ENCODE measurements at regions not wholly inside any gene's neighbourhood (a gene's known extent, or its start where the extent isn't known, plus 50 kb on each side); places are given as distances from the start of the nearest gene placed in this dataset.

DNA sequence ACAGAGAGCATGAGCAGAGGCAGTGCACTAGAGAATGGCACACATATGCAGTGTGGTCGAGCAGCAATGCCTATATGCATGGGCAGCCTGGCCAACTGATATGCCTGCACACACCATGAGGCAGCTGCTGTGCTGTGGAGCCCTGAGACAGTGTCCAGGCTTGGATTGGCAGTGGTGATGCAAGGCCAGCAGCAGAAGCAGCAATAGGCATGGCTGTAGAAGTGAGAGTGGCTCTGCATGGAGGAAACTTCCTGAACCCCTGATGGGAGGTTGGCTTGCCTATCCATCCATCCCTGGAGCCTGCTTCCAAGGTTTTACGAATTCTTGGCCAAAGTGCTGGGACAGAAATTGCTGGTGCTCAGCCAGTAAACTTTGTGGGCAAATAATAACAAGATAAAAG, 89.7 kb downstream of the DIRAS3 start:
- no peak overlapping the region for H3K27ac ChIP-seq
- TF ChIP-seq, protein P1, sequence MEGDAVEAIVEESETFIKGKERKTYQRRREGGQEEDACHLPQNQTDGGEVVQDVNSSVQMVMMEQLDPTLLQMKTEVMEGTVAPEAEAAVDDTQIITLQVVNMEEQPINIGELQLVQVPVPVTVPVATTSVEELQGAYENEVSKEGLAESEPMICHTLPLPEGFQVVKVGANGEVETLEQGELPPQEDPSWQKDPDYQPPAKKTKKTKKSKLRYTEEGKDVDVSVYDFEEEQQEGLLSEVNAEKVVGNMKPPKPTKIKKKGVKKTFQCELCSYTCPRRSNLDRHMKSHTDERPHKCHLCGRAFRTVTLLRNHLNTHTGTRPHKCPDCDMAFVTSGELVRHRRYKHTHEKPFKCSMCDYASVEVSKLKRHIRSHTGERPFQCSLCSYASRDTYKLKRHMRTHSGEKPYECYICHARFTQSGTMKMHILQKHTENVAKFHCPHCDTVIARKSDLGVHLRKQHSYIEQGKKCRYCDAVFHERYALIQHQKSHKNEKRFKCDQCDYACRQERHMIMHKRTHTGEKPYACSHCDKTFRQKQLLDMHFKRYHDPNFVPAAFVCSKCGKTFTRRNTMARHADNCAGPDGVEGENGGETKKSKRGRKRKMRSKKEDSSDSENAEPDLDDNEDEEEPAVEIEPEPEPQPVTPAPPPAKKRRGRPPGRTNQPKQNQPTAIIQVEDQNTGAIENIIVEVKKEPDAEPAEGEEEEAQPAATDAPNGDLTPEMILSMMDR (conservative IDR thresholded peaks at IDR 0.05), result no peak
- TF ChIP-seq ZFX (IDR thresholded peaks at IDR 0.05), result no peak

DNA sequence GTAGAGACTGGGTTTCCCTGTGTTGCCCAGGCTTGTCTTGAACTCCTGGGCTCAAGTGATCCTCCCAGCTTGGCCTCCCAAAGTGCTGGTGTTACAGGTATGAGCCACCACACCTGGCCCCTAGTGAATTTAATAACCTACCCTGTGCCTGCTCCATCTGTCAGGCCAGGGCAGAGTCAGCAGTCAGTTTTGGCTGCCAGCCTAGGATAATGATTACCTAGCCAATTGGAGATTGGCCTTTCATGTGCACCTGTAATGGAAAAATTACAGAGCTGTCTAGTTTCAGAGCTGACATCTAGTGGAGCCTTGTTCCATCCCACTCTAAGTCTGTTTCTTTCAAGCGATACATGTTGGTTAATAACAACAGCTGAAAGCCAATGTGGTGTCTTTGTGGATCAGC, 92.0 kb downstream of the DIRAS3 start:
- TF ChIP-seq, protein P1 (conservative IDR thresholded peaks at IDR 0.05), result no peak
- no peak for TF ChIP-seq ZFX (IDR thresholded peaks at IDR 0.05)
- H3K27ac ChIP-seq, result no peak overlapping the region

DNA sequence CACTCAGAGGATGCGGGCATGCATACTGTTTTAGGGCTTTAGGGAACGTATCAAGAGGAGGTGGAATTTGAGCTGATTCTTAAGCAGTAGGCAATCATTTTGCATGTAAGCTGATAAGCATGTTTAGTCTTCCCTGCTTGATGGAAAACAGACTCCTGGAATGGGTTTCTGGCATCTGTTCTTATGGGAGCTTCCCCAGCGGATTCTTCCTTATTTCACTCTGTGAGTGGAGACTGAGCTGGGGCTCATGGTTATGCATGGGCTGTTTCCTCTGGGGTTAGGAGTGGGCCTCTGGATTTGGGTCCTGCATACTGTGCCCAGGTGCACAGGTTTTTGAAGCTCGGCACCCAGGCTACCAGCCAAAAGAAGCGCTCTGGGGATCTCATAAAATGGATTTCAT, 93.4 kb downstream of the DIRAS3 start:
- TF ChIP-seq ZFX (IDR thresholded peaks at IDR 0.05), result no peak
- TF ChIP-seq, protein P1 (conservative IDR thresholded peaks at IDR 0.05), result no peak

DNA sequence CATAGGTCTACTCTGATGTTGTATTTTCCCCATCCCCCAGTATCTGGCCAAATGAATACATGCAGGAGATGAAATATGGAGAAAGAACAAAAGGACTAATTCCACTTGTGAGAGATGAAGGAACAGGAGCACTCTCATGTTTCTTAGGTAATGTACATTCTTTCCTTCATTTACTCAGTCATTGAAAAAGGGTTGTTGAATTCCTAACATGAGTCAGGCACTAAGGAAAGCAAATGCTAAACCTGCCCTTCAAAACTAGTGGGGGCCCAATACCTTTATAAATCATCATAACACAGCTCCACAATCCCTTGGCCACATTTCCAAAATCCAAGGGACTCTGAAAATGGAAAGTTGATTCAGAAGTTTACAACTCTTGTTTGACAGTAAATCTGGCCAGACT, 94.3 kb downstream of the DIRAS3 start:
- TF ChIP-seq, protein P1 (conservative IDR thresholded peaks at IDR 0.05), result no peak
- TF ChIP-seq ZFX (IDR thresholded peaks at IDR 0.05), result no peak
- H3K27ac ChIP-seq, result no peak overlapping the region

More for the DNA sequence above, 93.4 kb downstream of the DIRAS3 start:
- H3K27ac ChIP-seq, result no peak overlapping the region

DNA sequence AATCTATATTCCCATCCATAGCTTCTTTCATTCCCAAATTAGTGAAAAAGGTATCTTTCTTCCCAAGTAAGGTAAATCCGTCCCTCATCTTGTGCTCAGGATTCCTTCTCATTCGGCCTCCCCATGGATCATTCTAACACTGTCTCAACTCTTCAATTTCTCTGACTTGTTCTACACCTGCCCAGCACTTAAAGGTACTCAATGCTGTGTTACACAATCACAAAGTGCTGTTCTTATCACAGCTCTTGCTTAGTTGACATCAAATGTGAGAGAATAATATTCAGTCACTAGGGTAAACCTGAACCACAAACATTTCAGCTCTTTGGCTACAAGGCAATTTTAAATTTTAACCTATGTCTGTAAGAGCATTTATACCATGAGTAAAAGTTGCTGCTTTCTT, 94.8 kb downstream of the DIRAS3 start:
- H3K27ac ChIP-seq, result no peak overlapping the region
- TF ChIP-seq, protein P1 (conservative IDR thresholded peaks at IDR 0.05), result no peak
- TF ChIP-seq ZFX (IDR thresholded peaks at IDR 0.05), result no peak

DNA sequence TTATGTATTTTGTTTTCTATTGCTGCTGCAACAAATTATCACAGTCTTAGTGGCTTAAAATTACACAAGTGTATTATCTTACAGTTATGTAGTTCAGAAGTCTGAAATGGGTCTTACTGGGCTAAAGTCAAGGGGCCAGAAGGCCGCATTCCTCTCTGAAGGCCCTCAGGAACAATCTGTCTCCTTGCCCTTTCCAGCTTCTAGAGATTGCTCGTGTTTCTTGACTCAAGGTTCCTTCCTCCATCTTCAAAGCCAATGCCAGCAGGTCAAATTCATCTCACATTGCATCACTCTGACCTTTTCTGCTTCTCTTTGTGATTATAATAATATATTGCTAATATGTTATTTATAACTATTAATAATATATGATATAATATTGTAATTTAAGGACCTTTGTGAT, 97.1 kb downstream of the DIRAS3 start:
- TF ChIP-seq, protein P1 (conservative IDR thresholded peaks at IDR 0.05), result no peak
- TF ChIP-seq ZFX (IDR thresholded peaks at IDR 0.05), result no peak
- no peak overlapping the region for H3K27ac ChIP-seq

DNA sequence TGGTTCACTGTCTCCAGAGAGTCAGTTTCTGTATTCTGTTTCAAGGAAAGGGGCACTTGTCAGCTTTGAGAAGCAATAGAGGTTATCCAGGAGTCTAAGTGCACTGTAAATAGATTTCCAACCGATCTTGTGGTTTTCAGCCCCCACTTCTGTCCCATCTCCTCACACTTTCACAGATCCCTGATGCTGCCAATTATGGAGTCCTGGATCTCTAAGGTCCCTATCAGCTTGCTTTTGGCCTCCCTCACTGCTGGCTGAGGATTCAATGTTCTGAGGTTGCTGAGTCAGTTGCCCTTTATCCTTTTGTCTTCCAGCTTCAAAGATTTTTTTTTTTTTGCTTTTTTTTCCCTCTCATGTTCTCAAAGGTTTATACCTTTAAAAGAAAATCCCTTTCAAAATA, 98.4 kb downstream of the DIRAS3 start:
- H3K27ac ChIP-seq, result no peak overlapping the region
- TF ChIP-seq, protein P1 (conservative IDR thresholded peaks at IDR 0.05), result no peak
- peak; percentile 12; the same call in 1 of the 2 replicates for TF ChIP-seq ZFX (IDR thresholded peaks at IDR 0.05)
